PFSK-1 (cell line): ENCODE measurements at regions not wholly inside any gene's neighbourhood (a gene's known extent, or its start where the extent isn't known, plus 50 kb on each side); places are given as distances from the start of the nearest gene placed in this dataset.

Experiments used
- POLR2AphosphoS5 ChIP-seq: IDR thresholded peaks from 2 replicates; pipeline ENCODE4 v1.6.1; 2012; ENCODE audit warnings: low read depth, mild to moderate bottlenecking, control low read depth, low read length, moderate library complexity
- SIN3A ChIP-seq: IDR thresholded peaks from 2 replicates; pipeline ENCODE4 v1.6.1; 2012; ENCODE audit warnings: mild to moderate bottlenecking, low read length, moderate library complexity, borderline replicate concordance; ENCODE audit not compliant: insufficient read depth
- TAF1 ChIP-seq: IDR thresholded peaks from 2 replicates; pipeline ENCODE4 v1.6.1; 2012; ENCODE audit warnings: low read length, control low read depth, borderline replicate concordance; ENCODE audit not compliant: insufficient read depth
- TF ChIP-seq, protein P1 (sequence below), 2 experiments: IDR thresholded peaks; 2 replicates each; pipeline versions ENCODE4 v1.6.1 to v1.8.0; 2011 to 2012; ENCODE audit warnings: low read depth in 2 of 2, low read length in 2 of 2, control low read depth in 1 of 2, inconsistent platforms in 1 of 2, mild to moderate bottlenecking in 1 of 2, moderate library complexity in 1 of 2; ENCODE audit not compliant: insufficient read depth in 1 of 2

GRCh38 chr13:33997574-33997973 lies 179.6 kb downstream of the RFC3 start:
- TF ChIP-seq POLR2AphosphoS5: no peak
- TF ChIP-seq TAF1: no peak
- TF ChIP-seq, protein P1, sequence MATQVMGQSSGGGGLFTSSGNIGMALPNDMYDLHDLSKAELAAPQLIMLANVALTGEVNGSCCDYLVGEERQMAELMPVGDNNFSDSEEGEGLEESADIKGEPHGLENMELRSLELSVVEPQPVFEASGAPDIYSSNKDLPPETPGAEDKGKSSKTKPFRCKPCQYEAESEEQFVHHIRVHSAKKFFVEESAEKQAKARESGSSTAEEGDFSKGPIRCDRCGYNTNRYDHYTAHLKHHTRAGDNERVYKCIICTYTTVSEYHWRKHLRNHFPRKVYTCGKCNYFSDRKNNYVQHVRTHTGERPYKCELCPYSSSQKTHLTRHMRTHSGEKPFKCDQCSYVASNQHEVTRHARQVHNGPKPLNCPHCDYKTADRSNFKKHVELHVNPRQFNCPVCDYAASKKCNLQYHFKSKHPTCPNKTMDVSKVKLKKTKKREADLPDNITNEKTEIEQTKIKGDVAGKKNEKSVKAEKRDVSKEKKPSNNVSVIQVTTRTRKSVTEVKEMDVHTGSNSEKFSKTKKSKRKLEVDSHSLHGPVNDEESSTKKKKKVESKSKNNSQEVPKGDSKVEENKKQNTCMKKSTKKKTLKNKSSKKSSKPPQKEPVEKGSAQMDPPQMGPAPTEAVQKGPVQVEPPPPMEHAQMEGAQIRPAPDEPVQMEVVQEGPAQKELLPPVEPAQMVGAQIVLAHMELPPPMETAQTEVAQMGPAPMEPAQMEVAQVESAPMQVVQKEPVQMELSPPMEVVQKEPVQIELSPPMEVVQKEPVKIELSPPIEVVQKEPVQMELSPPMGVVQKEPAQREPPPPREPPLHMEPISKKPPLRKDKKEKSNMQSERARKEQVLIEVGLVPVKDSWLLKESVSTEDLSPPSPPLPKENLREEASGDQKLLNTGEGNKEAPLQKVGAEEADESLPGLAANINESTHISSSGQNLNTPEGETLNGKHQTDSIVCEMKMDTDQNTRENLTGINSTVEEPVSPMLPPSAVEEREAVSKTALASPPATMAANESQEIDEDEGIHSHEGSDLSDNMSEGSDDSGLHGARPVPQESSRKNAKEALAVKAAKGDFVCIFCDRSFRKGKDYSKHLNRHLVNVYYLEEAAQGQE (IDR thresholded peaks at IDR 0.05; ENCODE audit: insufficient read depth in 1 of 2, low read depth in 2 of 2, low read length in 2 of 2): no peak
- no peak for TF ChIP-seq SIN3A
